GM23248 (cell line): ENCODE measurements at regions not wholly inside any gene's neighbourhood (a gene's known extent, or its start where the extent isn't known, plus 50 kb on each side); places are given as distances from the start of the nearest gene placed in this dataset.
A peak's percentile ranks its signal among the peaks of the same experiment; 100 is the strongest.

Experiments
- DNase-seq: peaks from one replicate; pipeline ENCODE4 v3.0.0-alpha.2; 2015
- H2AFZ ChIP-seq: fragments of 200-600 bp; sonication (generic); 2 replicates; pipeline ENCODE4 v1.6.1; 2016; ENCODE audit warnings: antibody characterized with exemption
- H3F3A ChIP-seq: fragments of 200-600 bp; sonication (generic); 2 replicates; pipeline ENCODE4 v1.6.1; 2016; ENCODE audit warnings: mild to moderate bottlenecking, antibody characterized with exemption, mixed run types; ENCODE audit not compliant: insufficient read depth
- H3K27ac ChIP-seq: fragments of 200-600 bp; sonication (generic); 2 replicates; pipeline ENCODE4 v1.5.1; 2016; ENCODE audit warnings: mild to moderate bottlenecking
- H3K27me3 ChIP-seq: fragments of 200-600 bp; sonication (generic); replicated peaks from 2 replicates; pipeline ENCODE4 v1.6.1; 2016; ENCODE audit warnings: mild to moderate bottlenecking; ENCODE audit not compliant: insufficient read depth
- H3K36me3 ChIP-seq: fragments of 200-600 bp; sonication (generic); 2 replicates; pipeline ENCODE4 v1.6.1; 2016; ENCODE audit warnings: low read depth, mild to moderate bottlenecking
- H3K4me1 ChIP-seq: fragments of 200-600 bp; sonication (generic); 2 replicates; pipeline ENCODE4 v1.6.1; 2016; ENCODE audit warnings: mild to moderate bottlenecking; ENCODE audit not compliant: insufficient read depth
- H3K4me2 ChIP-seq: fragments of 200-600 bp; sonication (generic); one replicate; pipeline ENCODE4 v1.6.1; 2016; ENCODE audit warnings: mild to moderate bottlenecking; ENCODE audit not compliant: unreplicated experiment
- H3K4me3 ChIP-seq: fragments of 200-600 bp; sonication (generic); 2 replicates; pipeline ENCODE4 v1.5.1; 2016; ENCODE audit warnings: mild to moderate bottlenecking
- H3K79me2 ChIP-seq: fragments of 200-600 bp; sonication (generic); 2 replicates; pipeline ENCODE4 v1.6.1; 2016; ENCODE audit warnings: mild to moderate bottlenecking; ENCODE audit not compliant: insufficient read depth
- H3K9ac ChIP-seq: fragments of 200-600 bp; sonication (generic); 2 replicates; pipeline ENCODE4 v1.6.1; 2016; ENCODE audit warnings: mild to moderate bottlenecking
- H3K9me2 ChIP-seq: fragments of 200-600 bp; sonication (generic); 2 replicates; pipeline ENCODE4 v1.6.1; 2016; ENCODE audit warnings: mixed run types, mild to moderate bottlenecking, moderate library complexity; ENCODE audit not compliant: insufficient read depth
- H3K9me3 ChIP-seq: fragments of 200-600 bp; sonication (generic); one replicate; pipeline ENCODE4 v1.6.1; 2017; ENCODE audit warnings: low read depth
- H4K20me1 ChIP-seq: fragments of 200-600 bp; sonication (generic); 2 replicates; pipeline ENCODE4 v1.6.0; 2016; ENCODE audit not compliant: insufficient read depth
- EZH2 ChIP-seq: fragments of 200-600 bp; sonication (generic); IDR thresholded peaks from 2 replicates; pipeline ENCODE4 v1.6.1; 2018; ENCODE audit warnings: antibody characterized with exemption, mild to moderate bottlenecking; ENCODE audit not compliant: insufficient read depth, poor library complexity, severe bottlenecking
- EZH2phosphoT487 ChIP-seq: fragments of 200-600 bp; sonication (generic); IDR thresholded peaks from 2 replicates; pipeline ENCODE4 v1.6.1; 2018; ENCODE audit warnings: antibody characterized with exemption, moderate library complexity, mild to moderate bottlenecking, low read depth; ENCODE audit not compliant: insufficient read depth
- WGBS, 2 experiments: methylation state at CpG; one replicate each; pipeline ENCODE4 v1.1.6; 2015 to 2017; ENCODE audit warnings: low lambda C conversion rate in 2 of 2, low coverage in 1 of 2; ENCODE audit errors: missing lambda C conversion rate in 2 of 2; 5-methylcytosine and 5-hydroxymethylcytosine counted together
- in situ Hi-C: fragments of 300-500 bp; cut with MboI; formaldehyde crosslinking; loops from 2 replicates; pipeline ENCODE4 v1.15.0; 2020

- Histone ChIP-seq H3K9me3 (no peaks in the 10 kb centered on the region), H3F3A (peaks cover 16% of the 10 kb centered on the region; the same call in 1 of the 2 replicates), H2AFZ (no peak overlapping the region), H3K27me3 (no peaks in the 10 kb centered on the region), H3K79me2 (no peaks in the 10 kb centered on the region), H4K20me1 (no peaks in the 10 kb centered on the region), H3K4me3 (no peak overlapping the region), H3K9me2 (no peaks in the 10 kb centered on the region), H3K9ac (no peak overlapping the region), H3K27ac (no peak overlapping the region), H3K4me1 (peaks cover 51% of the 10 kb centered on the region), H3K36me3 (no peaks in the 10 kb centered on the region), H3K4me2 (no peak overlapping the region)
- peak; percentile 57 for DNase-seq
- no peak for TF ChIP-seq EZH2phosphoT487
- TF ChIP-seq EZH2 = no peak
- in situ Hi-C loops = no loop called here
- 81 to 86% methylated on average over 3 of the region's 3 CpGs for WGBS, 2 experiments
Observed at GRCh38 chr3:59266551-59266950, 216.7 kb upstream of the CFAP20DC start.

DNA sequence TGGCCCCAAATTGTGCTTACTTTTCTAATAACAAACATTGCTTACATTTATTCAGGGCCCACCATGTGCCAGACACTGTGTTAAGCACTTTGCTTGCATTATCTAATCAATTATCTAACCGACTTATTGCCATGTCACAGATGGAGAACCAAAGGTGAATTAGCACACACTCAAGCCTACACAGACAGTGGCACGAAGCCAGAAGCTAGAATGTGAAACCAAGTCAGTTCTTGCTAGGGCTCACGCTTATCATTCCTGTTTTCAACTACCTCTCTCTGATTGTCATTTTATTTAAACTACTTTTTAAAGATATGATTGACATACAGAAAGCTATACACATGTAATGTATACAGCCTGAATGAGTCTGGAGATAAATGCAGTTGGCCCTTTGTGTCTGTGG is 215.7 kb upstream of the CFAP20DC start:
- no peak overlapping the region for H3K27ac ChIP-seq
- H3K79me2 ChIP-seq = no peaks in the 10 kb centered on the region
- TF ChIP-seq EZH2phosphoT487 (no peak), EZH2 (no peak)
- no peak overlapping the region for H3K9ac ChIP-seq
- H4K20me1 ChIP-seq = no peaks in the 10 kb centered on the region
- H3K4me3 ChIP-seq = no peak overlapping the region
- H3K27me3 ChIP-seq = no peaks in the 10 kb centered on the region
- peaks cover 58% of the 10 kb centered on the region for H3K4me1 ChIP-seq
- no peaks in the 10 kb centered on the region for H3K9me3 ChIP-seq
- no peak for DNase-seq
- H3F3A ChIP-seq = peaks cover 16% of the 10 kb centered on the region; the same call in 1 of the 2 replicates
- WGBS, 2 experiments = 78 to 88% methylated on average over 3 of the region's 3 CpGs
- H3K36me3 ChIP-seq = no peaks in the 10 kb centered on the region
- H3K4me2 ChIP-seq = no peak overlapping the region
- no peaks in the 10 kb centered on the region for H3K9me2 ChIP-seq
- in situ Hi-C loops = no loop called here
- H2AFZ ChIP-seq = no peak overlapping the region

DNA sequence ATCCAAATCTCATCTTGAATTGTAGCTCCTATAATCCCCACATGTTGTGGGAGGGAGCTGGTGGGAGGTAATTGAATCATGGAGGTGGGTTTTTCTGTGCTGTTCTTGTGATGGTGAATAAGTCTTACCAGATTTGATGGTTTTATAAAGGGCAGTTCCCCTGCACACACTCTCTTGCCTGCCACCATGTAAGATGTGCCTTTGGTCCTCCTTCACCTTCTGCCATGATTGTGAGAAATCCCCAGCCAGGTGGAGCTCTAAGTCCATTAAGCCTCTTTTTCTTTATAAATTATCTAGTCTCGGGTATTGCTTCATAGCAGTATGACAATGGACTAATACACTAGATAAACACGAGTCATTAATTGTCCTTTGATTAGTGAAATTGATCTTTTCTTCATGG is 214.5 kb upstream of the CFAP20DC start:
- Histone ChIP-seq H3K9me3 (no peaks in the 10 kb centered on the region), H3K79me2 (no peaks in the 10 kb centered on the region), H3K9me2 (no peaks in the 10 kb centered on the region), H3K9ac (no peak overlapping the region), H3K4me3 (no peak overlapping the region), H3K36me3 (no peaks in the 10 kb centered on the region), H2AFZ (no peak overlapping the region), H3F3A (peaks cover 16% of the 10 kb centered on the region; the same call in 1 of the 2 replicates), H3K27ac (no peak overlapping the region), H3K4me1 (peaks cover 47% of the 10 kb centered on the region), H4K20me1 (no peaks in the 10 kb centered on the region), H3K4me2 (no peak overlapping the region), H3K27me3 (no peaks in the 10 kb centered on the region)
- 91 to 96% methylated on average over 2 of the region's 2 CpGs for WGBS, 2 experiments
- TF ChIP-seq EZH2 (no peak), EZH2phosphoT487 (no peak)
- in situ Hi-C loops = no loop called here
- DNase-seq = no peak

- 36 to 39% methylated on average over 3 of the region's 3 CpGs for WGBS, 2 experiments
- H3K4me3 ChIP-seq = no peak overlapping the region
Observed at GRCh38 chr3:59263152-59263551, 213.3 kb upstream of the CFAP20DC start.

DNA sequence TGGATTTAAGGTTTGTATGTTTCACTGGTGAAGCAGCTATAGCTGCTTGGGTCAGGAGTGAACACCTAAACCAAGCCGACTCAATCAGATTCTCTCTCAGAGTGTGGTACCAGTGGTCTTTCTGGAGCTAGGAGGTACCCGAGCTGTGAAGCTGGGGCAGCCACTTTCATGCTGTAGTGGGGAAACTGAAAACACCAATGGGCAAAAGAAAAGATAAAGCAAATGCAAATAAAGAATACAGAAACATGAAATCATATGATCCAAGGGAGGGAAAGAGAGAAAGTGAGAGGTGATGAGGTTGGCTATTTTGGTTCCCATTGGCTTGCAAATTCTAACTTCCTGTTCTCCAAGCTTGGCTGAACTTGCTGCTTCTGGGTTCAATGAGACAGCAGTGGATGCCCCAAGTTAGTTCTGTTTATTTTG is 212.3 kb upstream of the CFAP20DC start:
- Histone ChIP-seq H3K27me3 (no peaks in the 10 kb centered on the region), H3K4me2 (no peak overlapping the region), H3K36me3 (no peaks in the 10 kb centered on the region), H4K20me1 (no peaks in the 10 kb centered on the region), H2AFZ (no peak overlapping the region), H3K27ac (no peak overlapping the region), H3K4me1 (peaks cover 26% of the 10 kb centered on the region), H3K4me3 (no peak overlapping the region), H3K79me2 (no peaks in the 10 kb centered on the region), H3K9me2 (no peaks in the 10 kb centered on the region), H3F3A (peaks cover 5% of the 10 kb centered on the region; the same call in 1 of the 2 replicates), H3K9ac (no peak overlapping the region), H3K9me3 (no peaks in the 10 kb centered on the region)
- TF ChIP-seq EZH2phosphoT487 = no peak
- TF ChIP-seq EZH2 = no peak
- 68 to 85% methylated on average over 2 of the region's 2 CpGs for WGBS, 2 experiments
- DNase-seq = no peak
- in situ Hi-C loops = no loop called here

More at GRCh38 chr3:59263152-59263551, 213.3 kb upstream of the CFAP20DC start:
- Histone ChIP-seq H3K79me2 (no peaks in the 10 kb centered on the region), H3K4me1 (peaks cover 37% of the 10 kb centered on the region), H3K9me2 (no peaks in the 10 kb centered on the region), H4K20me1 (no peaks in the 10 kb centered on the region), H3K36me3 (no peaks in the 10 kb centered on the region), H3K4me2 (peak overlapping the region; percentile 8), H3K27ac (no peak overlapping the region), H3K9ac (no peak overlapping the region), H3F3A (peaks cover 16% of the 10 kb centered on the region; the same call in 1 of the 2 replicates), H3K9me3 (no peaks in the 10 kb centered on the region), H2AFZ (no peak overlapping the region), H3K27me3 (no peaks in the 10 kb centered on the region)
- peak; percentile 50 for DNase-seq
- no peak for TF ChIP-seq EZH2phosphoT487
- no peak for TF ChIP-seq EZH2
- in situ Hi-C loops = no loop called here
